Spleen (tissue), 11 donors: ENCODE measurements at regions not wholly inside any gene's neighbourhood (a gene's known extent, or its start where the extent isn't known, plus 50 kb on each side); places are given as distances from the start of the nearest gene placed in this dataset.
"Not testable (repeated sequence)": the region's sequence is repeated elsewhere in the genome, so short reads cannot be mapped to it uniquely, and the experiment has no call there.

Experiments used
- DNase-seq: peaks from one replicate; pipeline ENCODE4 v3.0.0-alpha.2; 2020
- H3K27ac ChIP-seq, 8 donors: fragments of 200-600 bp; sonication (generic) in 7 of 8; 1 replicate in 4 of 8; 2 replicates in 4 of 8; pipeline versions ENCODE4 v1.5.0 to v1.8.0; 2016 to 2021; ENCODE audit warnings: inconsistent platforms in 4 of 8, mild to moderate bottlenecking in 4 of 8, moderate library complexity in 1 of 8
- H3K27me3 ChIP-seq, 7 donors: fragments of 200-600 bp; sonication (generic) in 6 of 7; replicated peaks in 1 of 7; 1 replicate in 4 of 7; 2 replicates in 3 of 7; pipeline versions ENCODE4 v1.5.0 to v1.8.0; 2016 to 2021; ENCODE audit warnings: inconsistent platforms in 3 of 7, mild to moderate bottlenecking in 1 of 7
- H3K36me3 ChIP-seq, 6 donors: fragments of 200-600 bp; sonication (generic) in 5 of 6; 1 replicate in 4 of 6; 2 replicates in 2 of 6; pipeline versions ENCODE4 v1.5.0 to v1.8.0; 2016 to 2021; ENCODE audit warnings: inconsistent platforms in 2 of 6
- H3K4me1 ChIP-seq, 6 donors: fragments of 200-600 bp; sonication (generic) in 5 of 6; 1 replicate in 3 of 6; 2 replicates in 3 of 6; pipeline versions ENCODE4 v1.5.0 to v1.8.0; 2016 to 2021; ENCODE audit warnings: inconsistent platforms in 3 of 6
- H3K4me3 ChIP-seq, 8 donors: fragments of 200-600 bp; sonication (generic) in 7 of 8; 1 replicate in 4 of 8; 2 replicates in 4 of 8; pipeline versions ENCODE4 v1.5.0 to v1.8.0; 2016 to 2021; ENCODE audit warnings: inconsistent platforms in 4 of 8, mild to moderate bottlenecking in 4 of 8, moderate library complexity in 2 of 8
- H3K9me3 ChIP-seq, 8 donors: fragments of 200-600 bp; sonication (generic) in 7 of 8; 1 replicate in 4 of 8; 2 replicates in 4 of 8; pipeline versions ENCODE4 v1.5.0 to v1.8.0; 2016 to 2021; ENCODE audit warnings: inconsistent platforms in 4 of 8
- POLR2A ChIP-seq, 3 donors: fragments of 450-650 bp; IDR thresholded peaks; one replicate each; pipeline ENCODE4 v1.5.1; 2017; ENCODE audit warnings: antibody characterized with exemption in 3 of 3, mild to moderate bottlenecking in 1 of 3
- POLR2AphosphoS5 ChIP-seq, 3 donors: sonication (generic); formaldehyde crosslinking; IDR thresholded peaks; one replicate each; pipeline ENCODE4 v1.5.1; 2017; ENCODE audit warnings: antibody characterized with exemption in 3 of 3
- WGBS, 5 donors: extraction: QIAGEN DNeasy Blood & Tissue Kit in 3 of 5; methylation state at CpG; one replicate each; pipeline versions ENCODE4 v1.1.5 to v1.1.7; 2013 to 2018; 5-methylcytosine and 5-hydroxymethylcytosine counted together
- intact Hi-C: fragments of 100-400 bp; cut with DNase I; formaldehyde crosslinking; loops from one replicate; pipeline ENCODE4 v1.15.0; 2023; ENCODE audit warnings: low total_unique reads
- TF ChIP-seq, protein P1 (sequence below), 11 experiments: fragments of 200-600 bp in 7 of 11; fragments of 450-650 bp in 4 of 11; sonication (generic) in 4 of 11; IDR thresholded peaks in 8 of 11; conservative IDR thresholded peaks in 3 of 11; 1 replicate in 7 of 11; 2 replicates in 4 of 11; pipeline versions ENCODE4 v1.4.0 to v1.8.0; 2016 to 2021; ENCODE audit warnings: antibody characterized with exemption in 11 of 11, inconsistent platforms in 4 of 11, mild to moderate bottlenecking in 1 of 11
- donor health status: healthy with polysubstance abuse.
- donor health status: DM: no; HTN: no; CAD: no; lungs with moderate emphysema.
- donor health status: DM: no; HTN: no; CAD: no.
- donor health status: Bipolar disorder and iron deficiency.
- donor health status: healthy.
- donor health status: DM: no; HTN: no; CAD: no.
- donor health status: DM: yes; HTN: yes; CAD: no.

- Histone ChIP-seq H3K27me3 (no peaks in the 10 kb centered on the region), H3K4me1 (no peaks in the 10 kb centered on the region), H3K36me3 (no peaks in the 10 kb centered on the region), H3K27ac (no peak overlapping the region), H3K9me3 (no peaks in the 10 kb centered on the region), H3K4me3 (no peak overlapping the region)
- TF ChIP-seq POLR2AphosphoS5 (IDR thresholded peaks at IDR 0.05) (no peak), POLR2A (IDR thresholded peaks at IDR 0.05) (no peak)
- TF ChIP-seq, protein P1, sequence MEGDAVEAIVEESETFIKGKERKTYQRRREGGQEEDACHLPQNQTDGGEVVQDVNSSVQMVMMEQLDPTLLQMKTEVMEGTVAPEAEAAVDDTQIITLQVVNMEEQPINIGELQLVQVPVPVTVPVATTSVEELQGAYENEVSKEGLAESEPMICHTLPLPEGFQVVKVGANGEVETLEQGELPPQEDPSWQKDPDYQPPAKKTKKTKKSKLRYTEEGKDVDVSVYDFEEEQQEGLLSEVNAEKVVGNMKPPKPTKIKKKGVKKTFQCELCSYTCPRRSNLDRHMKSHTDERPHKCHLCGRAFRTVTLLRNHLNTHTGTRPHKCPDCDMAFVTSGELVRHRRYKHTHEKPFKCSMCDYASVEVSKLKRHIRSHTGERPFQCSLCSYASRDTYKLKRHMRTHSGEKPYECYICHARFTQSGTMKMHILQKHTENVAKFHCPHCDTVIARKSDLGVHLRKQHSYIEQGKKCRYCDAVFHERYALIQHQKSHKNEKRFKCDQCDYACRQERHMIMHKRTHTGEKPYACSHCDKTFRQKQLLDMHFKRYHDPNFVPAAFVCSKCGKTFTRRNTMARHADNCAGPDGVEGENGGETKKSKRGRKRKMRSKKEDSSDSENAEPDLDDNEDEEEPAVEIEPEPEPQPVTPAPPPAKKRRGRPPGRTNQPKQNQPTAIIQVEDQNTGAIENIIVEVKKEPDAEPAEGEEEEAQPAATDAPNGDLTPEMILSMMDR (IDR thresholded peaks at IDR 0.05 in 8 of 11, conservative IDR thresholded peaks at IDR 0.05 in 3 of 11): no peak
- 85 to 91% (median 88%) methylated on average over 1 of the region's 1 CpG for WGBS, 5 donors
- DNase-seq: no peak
- intact Hi-C loops: no loop called here
These were observed 150.9 kb downstream of the TTC6 start for GRCh38 chr14:37746140-37746832.

DNA sequence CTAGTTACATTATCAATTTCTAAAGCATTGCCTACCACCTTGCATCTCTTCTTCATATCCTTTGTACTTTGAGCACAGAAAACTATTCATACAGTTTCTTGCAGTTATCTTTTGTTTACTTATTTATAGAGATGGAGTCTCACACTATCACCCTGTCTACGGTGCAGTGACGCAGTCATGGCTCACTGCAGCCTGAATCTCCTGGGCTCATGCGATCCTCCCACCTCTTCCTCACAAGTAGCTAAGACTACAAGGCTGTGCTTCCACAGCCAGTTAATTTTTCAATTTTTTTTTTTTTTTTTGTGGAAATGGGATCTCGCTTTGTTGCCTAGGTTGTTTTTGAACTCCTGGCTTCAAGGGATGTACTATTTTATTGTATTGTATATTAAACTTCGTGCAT, 158.0 kb downstream of the TTC6 start:
- Histone ChIP-seq H3K4me3 (no peak overlapping the region), H3K9me3 (peaks cover 0 to 12% (median 0%) of the 10 kb centered on the region in 8 donors), H3K27me3 (no peaks in the 10 kb centered on the region), H3K36me3 (no peaks in the 10 kb centered on the region), H3K27ac (no peak overlapping the region), H3K4me1 (no peaks in the 10 kb centered on the region)
- intact Hi-C loops: no loop called here
- no peak for TF ChIP-seq POLR2A (IDR thresholded peaks at IDR 0.05)
- no peak for TF ChIP-seq POLR2AphosphoS5 (IDR thresholded peaks at IDR 0.05)
- WGBS, 5 donors: 76 to 87% (median 82%) methylated on average over 5 of the region's 5 CpGs
- no peak for DNase-seq

- 45 to 52% (median 49%) methylated on average over 2 of the region's 2 CpGs for WGBS, 5 donors
- DNase-seq, H3K27ac ChIP-seq, H3K36me3 ChIP-seq, H3K4me3 ChIP-seq, H3K4me1 ChIP-seq, intact Hi-C loops, H3K27me3 ChIP-seq: not testable (repeated sequence)
- H3K9me3 ChIP-seq: peaks cover 0 to 31% (median 12%) of the 10 kb centered on the region in 8 donors
These were observed 164.8 kb downstream of the TTC6 start for GRCh38 chr14:37760275-37760674.

- Histone ChIP-seq H3K4me3 (no peak overlapping the region), H3K4me1 (no peaks in the 10 kb centered on the region), H3K27ac (no peak overlapping the region), H3K36me3 (no peaks in the 10 kb centered on the region), H3K9me3 (peaks cover 0 to 42% (median 26%) of the 10 kb centered on the region in 8 donors), H3K27me3 (no peaks in the 10 kb centered on the region)
- DNase-seq: no peak
- TF ChIP-seq POLR2AphosphoS5 (IDR thresholded peaks at IDR 0.05): no peak
- TF ChIP-seq POLR2A (IDR thresholded peaks at IDR 0.05): no peak
- TF ChIP-seq, protein P1 (IDR thresholded peaks at IDR 0.05 in 8 of 11, conservative IDR thresholded peaks at IDR 0.05 in 3 of 11): no peak
- WGBS, 5 donors: 79 to 90% (median 85%) methylated on average over 3 of the region's 3 CpGs
- intact Hi-C loops: no loop called here
These were observed 167.8 kb downstream of the TTC6 start for GRCh38 chr14:37763266-37763665.

DNA sequence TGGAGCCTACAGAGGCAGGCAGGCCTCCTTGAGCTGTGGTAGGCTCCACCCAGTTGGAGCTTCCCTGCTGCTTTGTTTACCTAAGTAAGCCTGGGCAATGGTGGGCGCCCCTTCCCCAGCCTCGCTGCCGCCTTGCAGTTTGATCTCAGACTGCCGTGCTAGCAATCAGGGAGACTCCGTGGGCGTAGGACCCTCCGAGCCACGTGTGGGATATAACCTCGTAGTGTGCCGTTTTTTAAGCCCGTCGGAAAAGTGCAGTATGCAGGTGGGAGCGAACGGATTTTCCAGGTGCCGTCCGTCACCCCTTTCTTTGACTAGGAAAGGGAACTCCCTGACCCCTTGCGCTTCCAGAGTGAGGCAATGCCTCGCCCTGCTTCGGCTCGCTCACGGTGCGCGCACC, 176.9 kb downstream of the TTC6 start:
- DNase-seq, H3K4me3 ChIP-seq, H3K27ac ChIP-seq, H3K27me3 ChIP-seq, H3K36me3 ChIP-seq, intact Hi-C loops, H3K4me1 ChIP-seq: not testable (repeated sequence)
- 86 to 92% (median 88%) methylated on average over 15 to 23 of the region's 23 CpGs for WGBS, 5 donors
- peaks cover 0 to 16% (median 3%) of the 10 kb centered on the region in 8 donors for H3K9me3 ChIP-seq
